ENCODE measurements at regions not wholly inside any gene's neighbourhood (a gene's known extent, or its start where the extent isn't known, plus 50 kb on each side); places are given as distances from the start of the nearest gene placed in this dataset.

DNA sequence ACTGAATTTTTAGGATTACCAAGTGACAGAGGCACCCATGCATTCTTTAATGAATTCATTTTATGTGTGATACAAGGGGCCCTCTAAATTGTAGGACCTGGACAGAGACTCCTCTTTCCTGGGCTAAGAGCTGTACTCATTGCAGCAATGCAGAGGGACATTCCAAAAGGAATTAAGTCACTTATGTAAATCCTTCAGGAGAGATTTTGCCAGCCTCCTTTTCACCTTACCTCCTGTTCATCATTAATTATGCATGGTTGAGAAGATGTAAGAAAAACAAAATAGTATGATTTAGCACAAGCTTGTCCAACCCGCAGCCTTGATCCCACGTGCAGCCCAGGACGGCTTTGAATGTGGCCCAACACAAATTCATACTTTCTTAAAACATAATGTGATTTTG lies 84.5 kb upstream of the TANK start:
- no peak for TF ChIP-seq ZNF274 (IDR thresholded peaks at IDR 0.05; ENCODE audit: low read depth, low read length)
- no peak for TF ChIP-seq YY1 (IDR thresholded peaks at IDR 0.05; ENCODE audit: insufficient read depth, insufficient read length)
